HepG2 (cell line): ENCODE measurements at regions not wholly inside any gene's neighbourhood (a gene's known extent, or its start where the extent isn't known, plus 50 kb on each side); places are given as distances from the start of the nearest gene placed in this dataset.

ENCODE experiments used
- ATAC-seq: fragments of 200-7000 bp; cut with Tn5 transposase; 3 replicates; pipeline ENCODE4 v1.9.1; 2020; ENCODE audit warnings: mild to moderate bottlenecking, moderate library complexity
- BruUV-seq: library from RNA; stranded (reverse); fragments of 400-500 nt; replicated peaks from 2 replicates; lab custom pipeline; 2021; lab: Mats Ljungman, UMichigan
- CTCF ChIA-PET: fragments of 300-600 bp; formaldehyde crosslinking; extraction: SDS; loops from one replicate; lab custom pipeline; 2021; ENCODE audit warnings: low total read pairs, inconsistent platforms, low intra/inter-chr PET ratio; lab: Yijun Ruan, JAX
- POLR2A ChIA-PET: fragments of 350-600 bp; sonication (Branson Sonifier 250); formaldehyde crosslinking; loops from one replicate; lab custom pipeline; 2020; ENCODE audit warnings: antibody characterized with exemption, inconsistent platforms; lab: Yijun Ruan, JAX
- DNase-seq: peaks from one replicate; pipeline ENCODE4 v3.0.0-alpha.2; 2015; ENCODE audit warnings: low spot score
- FAIRE-seq: peaks from 3 replicates; lab custom pipeline; 2011; peaks lifted over from hg19 to GRCh38; lab: Jason Lieb, UNC
- H2AFZ ChIP-seq: one replicate; pipeline ENCODE4 v1.6.1; 2011; ENCODE audit warnings: low read length, inconsistent platforms
- H3K27ac ChIP-seq: fragments of 300-600 bp; 3 replicates; pipeline ENCODE4 v1.8.0; 2011; ENCODE audit warnings: mixed run types, mild to moderate bottlenecking, mixed read lengths, low read length, inconsistent platforms; ENCODE audit not compliant: insufficient read depth; ENCODE audit errors: extremely low read length
- H3K27me3 ChIP-seq, 2 experiments: fragments of 200-600 bp in 1 of 2; 2 replicates in 1 of 2; 3 replicates in 1 of 2; pipeline versions ENCODE4 v1.6.0 to v1.8.0; 2011; ENCODE audit warnings: low read length in 2 of 2, mild to moderate bottlenecking in 2 of 2, moderate library complexity in 2 of 2, inconsistent platforms in 1 of 2; ENCODE audit not compliant: insufficient read depth in 2 of 2, control insufficient read depth in 1 of 2
- H3K36me3 ChIP-seq, 2 experiments: fragments of 200-600 bp in 1 of 2; replicated peaks in 1 of 2; 2 replicates in 1 of 2; 3 replicates in 1 of 2; pipeline versions ENCODE4 v1.5.1 to v1.8.0; 2011; ENCODE audit warnings: low read length in 2 of 2, inconsistent platforms in 1 of 2; ENCODE audit not compliant: insufficient read depth in 2 of 2, control insufficient read depth in 1 of 2
- H3K4me1 ChIP-seq: 2 replicates; pipeline ENCODE4 v1.5.1; 2012; ENCODE audit warnings: low read length, inconsistent platforms; ENCODE audit not compliant: insufficient read depth
- H3K4me2 ChIP-seq: 2 replicates; pipeline ENCODE4 v1.6.0; 2011; ENCODE audit warnings: low read depth, low read length, inconsistent platforms
- H3K4me3 ChIP-seq, 3 experiments: fragments of 200-600 bp in 1 of 3; sonication (generic), shearing (Covaris generic) in 1 of 3; replicated peaks in 1 of 3; 2 replicates each; pipeline ENCODE4 v1.5.1; 2011 to 2016; ENCODE audit warnings: low read length in 3 of 3, inconsistent platforms in 2 of 3, low read depth in 2 of 3, mild to moderate bottlenecking in 2 of 3, control low read depth in 1 of 3, mixed read lengths in 1 of 3; ENCODE audit not compliant: insufficient read depth in 1 of 3
- H3K79me2 ChIP-seq: one replicate; pipeline ENCODE4 v1.6.1; 2011; ENCODE audit warnings: low read length, inconsistent platforms; ENCODE audit not compliant: insufficient read depth
- H3K9ac ChIP-seq: 2 replicates; pipeline ENCODE4 v1.6.0; 2011; ENCODE audit warnings: mild to moderate bottlenecking, low read depth, low read length, inconsistent platforms; ENCODE audit not compliant: insufficient read depth
- H3K9me3 ChIP-seq: 2 replicates; pipeline ENCODE4 v1.5.1; 2012; ENCODE audit warnings: mild to moderate bottlenecking, low read length
- H4K20me1 ChIP-seq: 2 replicates; pipeline ENCODE4 v1.6.0; 2011; ENCODE audit warnings: inconsistent platforms, mild to moderate bottlenecking, low read length, moderate library complexity; ENCODE audit not compliant: insufficient read depth
- E2F1 ChIP-seq: sonication (generic); formaldehyde crosslinking; IDR thresholded peaks from 2 replicates; pipeline ENCODE4 v1.5.0; 2020; ENCODE audit warnings: missing genetic modification reagents
- GFI1 ChIP-seq: sonication (generic); formaldehyde crosslinking; IDR thresholded peaks from 2 replicates; pipeline ENCODE4 v1.5.0; 2020; ENCODE audit warnings: missing genetic modification reagents, mild to moderate bottlenecking, borderline replicate concordance
- HMGXB3 ChIP-seq: sonication (generic); formaldehyde crosslinking; IDR thresholded peaks from 2 replicates; pipeline ENCODE4 v1.4.0; 2020; ENCODE audit warnings: missing genetic modification reagents, borderline replicate concordance
- HNF1B ChIP-seq: sonication (generic); formaldehyde crosslinking; IDR thresholded peaks from 2 replicates; pipeline ENCODE4 v1.5.1; 2020; ENCODE audit warnings: mild to moderate bottlenecking, moderate library complexity, missing genetic modification reagents
- MATR3 ChIP-seq: sonication (generic); formaldehyde crosslinking; IDR thresholded peaks from 2 replicates; pipeline ENCODE4 v1.4.0; 2020; ENCODE audit warnings: missing genetic modification reagents
- MED1 ChIP-seq: sonication (generic); formaldehyde crosslinking; IDR thresholded peaks from 2 replicates; pipeline ENCODE4 v1.4.0; 2020; ENCODE audit warnings: missing genetic modification reagents
- RARA ChIP-seq: IDR thresholded peaks from 2 replicates; pipeline ENCODE4 v1.6.1; 2016; ENCODE audit warnings: missing genetic modification reagents, missing compliant biosample characterization
- TBP ChIP-seq: sonication (generic); formaldehyde crosslinking; IDR thresholded peaks from 2 replicates; pipeline ENCODE4 v1.5.0; 2020; ENCODE audit warnings: missing genetic modification reagents
- TFAP4 ChIP-seq: sonication (generic); IDR thresholded peaks from 2 replicates; pipeline ENCODE4 v1.6.1; 2016; ENCODE audit warnings: low read depth, borderline replicate concordance
- ZMYM2 ChIP-seq: sonication (generic); formaldehyde crosslinking; IDR thresholded peaks from 2 replicates; pipeline ENCODE4 v1.8.0; 2022; ENCODE audit warnings: mild to moderate bottlenecking, missing genetic modification reagents
- ZNF430 ChIP-seq: sonication (generic); formaldehyde crosslinking; IDR thresholded peaks from 2 replicates; pipeline ENCODE4 v1.9.0; 2021; ENCODE audit warnings: mild to moderate bottlenecking, missing genetic modification reagents
- ZNF609 ChIP-seq: sonication (generic); formaldehyde crosslinking; IDR thresholded peaks from 2 replicates; pipeline ENCODE4 v1.4.0; 2020; ENCODE audit warnings: mild to moderate bottlenecking, missing genetic modification reagents, borderline replicate concordance
- ZNF790 ChIP-seq: sonication (generic); formaldehyde crosslinking; IDR thresholded peaks from 2 replicates; pipeline ENCODE4 v1.8.0; 2022; ENCODE audit warnings: missing genetic modification reagents, mild to moderate bottlenecking, borderline replicate concordance
- WGBS: methylation state at CpG from one replicate; pipeline ENCODE4 v1.1.6; 2017; ENCODE audit warnings: low lambda C conversion rate; 5-methylcytosine and 5-hydroxymethylcytosine counted together
- in situ Hi-C: cut with HindIII; loops from 2 replicates; pipeline ENCODE4 v1.10.0; 2017; ENCODE audit warnings: low pct_unique_long_range_greater_than_20kb; ENCODE audit not compliant: extremely low pct_ligation_motif_present
- intact Hi-C: fragments of 100-400 bp; cut with micrococcal nuclease; formaldehyde crosslinking; loops from one replicate; pipeline ENCODE4 v1.10.0; 2022; ENCODE audit not compliant: unreplicated experiment

GRCh38 chr4:30870513-30870912 is 150.3 kb downstream of the PCDH7 start:
- BruUV-seq, result no TSS peak
- no peak for DNase-seq
- FAIRE-seq, result no peak
- H3K9ac ChIP-seq, result no peak overlapping the region
- ChIA-PET CTCF (no interaction called here), POLR2A (no interaction called here)
- H2AFZ ChIP-seq, result no peak overlapping the region
- H3K79me2 ChIP-seq, result no peaks in the 10 kb centered on the region
- H3K27ac ChIP-seq, result no peak overlapping the region
- H4K20me1 ChIP-seq, result no peaks in the 10 kb centered on the region
- H3K9me3 ChIP-seq, result no peaks in the 10 kb centered on the region
- WGBS, result 50% methylated on average over 2 of the region's 2 CpGs
- H3K36me3 ChIP-seq, result no peaks in the 10 kb centered on the region
- ATAC-seq, result no peak
- in situ Hi-C loops (no loop called here), intact Hi-C loops (no loop called here)
- no peak overlapping the region for H3K4me2 ChIP-seq
- H3K4me3 ChIP-seq, result no peak overlapping the region
- no peaks in the 10 kb centered on the region for H3K4me1 ChIP-seq
- no peaks in the 10 kb centered on the region for H3K27me3 ChIP-seq
- TF ChIP-seq HMGXB3 (CRISPR knock-in tag), result no peak
- TF ChIP-seq HNF1B (CRISPR knock-in tag), result no peak
- no peak for TF ChIP-seq MED1
- TF ChIP-seq MATR3 (CRISPR knock-in tag), result no peak
- no peak for TF ChIP-seq ZMYM2 (CRISPR knock-in tag)
- TF ChIP-seq ZNF609 (CRISPR knock-in tag), result no peak
- TF ChIP-seq E2F1 (CRISPR knock-in tag), result no peak
- no peak for TF ChIP-seq GFI1 (CRISPR knock-in tag)
- no peak for TF ChIP-seq RARA (CRISPR knock-in tag)
- TF ChIP-seq ZNF790 (CRISPR knock-in tag), result no peak
- no peak for TF ChIP-seq TFAP4
- no peak for TF ChIP-seq TBP (CRISPR knock-in tag)
- no peak for TF ChIP-seq ZNF430 (CRISPR knock-in tag)
